ENCODE measurements at regions not wholly inside any gene's neighbourhood (a gene's known extent, or its start where the extent isn't known, plus 50 kb on each side); places are given as distances from the start of the nearest gene placed in this dataset.
"Not testable (repeated sequence)": the region's sequence is repeated elsewhere in the genome, so short reads cannot be mapped to it uniquely, and the experiment has no call there.

DNA sequence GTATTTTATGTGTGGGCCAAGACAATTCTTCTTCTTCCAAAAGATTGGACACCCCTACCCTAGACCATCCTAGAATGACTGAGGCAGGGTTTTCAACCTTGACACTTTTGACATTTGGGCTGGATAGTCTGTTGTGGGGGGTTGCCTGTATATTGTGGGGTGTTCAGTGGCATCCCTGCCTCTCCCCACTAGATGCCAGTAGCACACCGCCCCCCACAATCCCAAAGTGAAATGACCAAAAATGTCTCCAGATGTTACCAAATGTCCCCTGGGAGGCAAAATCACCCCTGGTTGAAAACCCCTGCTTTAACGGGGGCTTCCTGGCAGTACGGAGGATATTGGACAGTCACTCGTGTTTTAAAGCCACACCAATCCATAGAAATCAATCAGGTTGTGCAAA lies 219.6 kb downstream of the PHETA1 start:
- DNase-seq, result no peak

GRCh38 chr12:111148005-111148404 lies 220.9 kb downstream of the PHETA1 start:
- DNase-seq, result no peak

GRCh38 chr12:111143271-111143670 lies 222.9 kb upstream of the MYL2 start:
- DNase-seq, result no peak

- no peak for DNase-seq
Observed at GRCh38 chr12:111141205-111141604, 220.8 kb upstream of the MYL2 start.

GRCh38 chr12:111138016-111138415 lies 217.6 kb upstream of the MYL2 start:
- DNase-seq, result no peak

- DNase-seq, result no peak
Observed at GRCh38 chr12:111135293-111135832, 215.0 kb upstream of the MYL2 start.

GRCh38 chr12:111130336-111130735 lies 210.0 kb upstream of the MYL2 start:
- no peak for DNase-seq

DNA sequence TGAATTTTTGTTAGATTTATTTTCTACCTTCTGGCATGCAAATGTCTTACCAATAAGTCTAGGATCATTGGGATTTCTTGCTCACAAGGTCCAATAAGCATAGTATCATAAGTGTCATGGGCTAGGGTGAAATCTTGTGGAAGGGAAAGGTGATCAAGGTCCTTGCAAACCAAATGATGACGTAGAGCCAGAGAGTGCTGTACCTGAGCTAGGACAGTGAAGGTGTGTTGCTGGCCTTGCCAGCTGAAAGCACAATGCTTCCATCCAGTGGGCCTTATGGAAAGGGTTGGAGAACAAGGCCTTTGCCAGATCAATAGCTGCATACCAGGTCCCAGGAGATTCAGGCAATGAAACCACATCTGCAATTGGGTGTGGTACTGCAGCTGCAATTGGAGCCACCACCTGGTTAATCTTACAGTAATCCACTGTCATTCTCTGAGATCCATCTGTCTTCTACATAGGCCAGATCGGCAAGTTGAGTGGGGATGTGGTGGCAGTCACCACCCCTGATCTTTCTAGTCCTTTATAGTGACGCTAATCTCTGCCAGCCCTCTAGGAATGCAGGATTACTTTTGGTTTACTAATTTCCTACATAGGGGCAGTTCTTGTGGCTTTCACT lies 208.9 kb upstream of the MYL2 start:
- no peak for DNase-seq

GRCh38 chr12:111126331-111126730 lies 206.0 kb upstream of the MYL2 start:
- DNase-seq, result peak; percentile 9

DNA sequence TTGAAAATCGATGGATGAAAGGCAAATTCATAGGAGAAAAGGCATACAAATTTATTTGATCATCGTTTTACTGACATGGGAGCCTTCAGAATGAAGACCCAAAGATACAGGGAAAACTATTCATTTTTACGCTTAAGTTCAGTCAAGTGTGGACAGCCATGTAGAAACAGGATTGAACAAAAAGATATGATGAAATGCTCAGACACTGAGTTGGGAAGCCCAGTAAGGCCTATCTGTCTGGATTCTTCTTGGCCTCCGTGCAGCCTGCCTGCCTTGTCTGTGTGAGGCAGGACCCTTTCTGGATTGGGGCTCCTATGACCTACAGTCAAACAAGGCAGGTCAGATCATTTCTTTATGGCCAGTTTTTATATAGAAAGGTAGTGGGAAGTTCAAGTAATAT lies 203.8 kb upstream of the MYL2 start:
- DNase-seq, result no peak

- no peak for DNase-seq
Observed at GRCh38 chr12:111123390-111123789, 203.0 kb upstream of the MYL2 start.

DNA sequence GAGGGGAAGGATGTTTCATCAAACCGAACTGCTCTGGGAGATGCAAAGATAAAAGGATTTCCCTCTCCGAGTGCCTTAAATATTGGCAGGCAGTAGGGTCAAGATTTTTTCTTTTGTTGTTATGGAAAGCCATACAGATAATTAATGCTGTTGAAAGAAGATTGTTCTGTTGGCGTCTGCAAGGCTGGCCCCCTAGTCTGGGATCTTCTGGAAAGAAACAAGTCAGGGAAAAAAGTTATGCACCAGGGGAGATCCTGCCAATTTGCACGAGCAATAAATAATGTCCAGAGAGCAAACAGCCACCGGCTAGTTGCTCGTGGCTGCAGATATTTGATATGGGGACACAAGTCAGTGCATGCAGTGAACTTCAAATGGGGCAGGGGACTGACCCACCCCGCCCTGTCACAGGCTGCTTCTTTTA lies 202.1 kb upstream of the MYL2 start:
- no peak for DNase-seq

- no peak for DNase-seq
Observed at GRCh38 chr12:111121840-111122239, 201.5 kb upstream of the MYL2 start.

GRCh38 chr12:111120578-111120977 lies 200.2 kb upstream of the MYL2 start:
- DNase-seq, result no peak

DNA sequence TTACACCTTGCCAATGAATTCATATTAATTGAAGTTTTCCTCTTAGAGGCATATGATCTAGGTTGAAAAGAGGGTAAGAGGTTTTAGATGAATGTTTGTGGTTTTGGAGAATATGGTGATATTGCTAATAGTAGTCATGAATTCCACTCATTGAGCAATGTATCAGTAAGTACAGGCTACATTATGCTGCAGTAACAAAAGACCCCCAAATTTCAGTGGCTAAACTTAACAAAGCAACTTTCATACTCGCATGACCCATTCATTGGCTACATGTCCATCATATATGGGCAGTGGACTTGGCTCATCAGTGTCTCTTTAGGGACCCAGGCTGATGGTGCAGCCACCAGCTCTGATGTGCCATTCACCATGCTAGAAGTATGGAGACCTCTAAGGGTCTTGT lies 196.6 kb upstream of the MYL2 start:
- DNase-seq, result no peak

GRCh38 chr12:111113313-111113712 lies 192.9 kb upstream of the MYL2 start:
- DNase-seq, result not testable (repeated sequence)

DNA sequence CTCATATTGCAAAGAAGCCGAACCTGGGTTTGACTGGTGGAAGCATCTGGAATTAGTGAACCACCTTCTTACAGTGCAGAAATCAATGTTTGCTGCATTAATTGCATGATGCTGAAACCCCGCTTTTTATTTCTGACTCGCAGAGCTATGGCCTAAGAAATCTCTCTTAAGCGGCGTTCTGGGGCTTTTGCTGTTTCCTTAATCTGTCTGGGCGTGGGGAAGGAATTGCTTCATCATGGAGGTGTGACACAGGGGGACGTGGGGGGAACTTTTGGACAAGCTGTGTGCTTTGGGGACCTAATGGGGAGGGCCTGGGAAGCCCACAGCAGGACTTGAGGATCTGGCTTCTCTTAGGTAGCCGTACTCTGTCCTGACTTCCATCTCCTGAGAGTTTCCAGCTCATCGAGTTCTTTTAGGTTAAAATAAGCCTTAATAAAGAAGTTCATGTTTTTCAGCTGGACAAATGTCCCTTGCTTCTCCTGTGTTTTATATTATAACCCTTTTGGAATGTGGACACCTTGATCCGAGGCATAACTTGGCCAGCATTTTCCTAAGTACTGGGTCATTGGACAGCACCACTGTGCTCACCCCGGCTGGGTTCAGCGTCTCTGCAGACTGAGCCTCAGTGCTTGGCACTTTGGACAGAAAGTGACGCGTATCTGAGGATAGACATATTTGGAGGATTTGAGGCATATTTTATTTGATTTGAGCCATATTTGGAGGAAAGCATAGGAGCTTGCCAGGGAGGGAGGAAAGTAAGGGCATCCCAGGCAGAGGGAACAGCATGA lies 192.1 kb upstream of the MYL2 start:
- no peak for DNase-seq

DNA sequence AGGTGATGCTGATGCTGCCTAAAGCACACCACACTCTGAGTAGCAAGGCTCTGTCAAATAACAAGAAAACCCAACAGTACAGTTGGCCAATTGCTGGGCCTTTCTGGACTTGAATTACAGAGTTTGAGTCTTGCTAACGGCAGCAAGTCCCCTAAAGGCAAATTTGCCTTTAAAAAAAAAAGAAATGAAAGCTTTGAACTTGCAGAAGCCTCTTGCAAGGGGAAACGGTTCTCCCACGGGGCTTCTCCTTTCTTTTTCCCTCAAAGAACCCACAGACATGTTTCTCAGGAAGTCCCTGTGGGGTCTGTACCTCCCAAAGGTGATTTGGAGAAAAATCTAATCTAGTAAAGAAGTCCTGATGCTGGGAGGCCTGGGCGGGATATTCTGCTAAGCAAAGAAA lies 191.3 kb upstream of the MYL2 start:
- no peak for DNase-seq

GRCh38 chr12:111110556-111110955 lies 190.2 kb upstream of the MYL2 start:
- DNase-seq, result no peak

GRCh38 chr12:111108726-111109125 lies 188.3 kb upstream of the MYL2 start:
- no peak for DNase-seq

- no peak for DNase-seq
Observed at GRCh38 chr12:111107392-111108178, 187.2 kb upstream of the MYL2 start.

- DNase-seq, result no peak
Observed at GRCh38 chr12:111105294-111105693, 184.9 kb upstream of the MYL2 start.

DNA sequence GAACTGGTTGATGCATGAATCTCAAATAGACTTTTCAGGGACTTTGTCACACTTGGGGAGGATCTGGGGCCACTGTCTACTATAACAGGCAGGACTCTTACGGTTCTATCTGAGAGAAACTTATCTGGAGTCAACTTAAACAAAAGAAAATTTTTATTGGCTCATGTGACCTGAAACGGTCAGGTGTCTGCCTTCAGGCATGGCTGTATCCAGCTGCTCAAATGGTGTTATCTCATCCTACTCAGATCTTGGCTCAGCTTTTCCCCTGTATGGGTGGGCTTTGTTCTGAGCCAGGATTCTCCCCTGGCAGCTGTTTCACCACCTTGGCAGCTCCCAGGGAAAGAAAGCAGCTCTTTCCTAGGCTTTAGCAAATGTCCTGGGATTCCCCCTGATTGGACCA lies 183.2 kb upstream of the MYL2 start:
- DNase-seq, result no peak
